AG04450 (cell line): ENCODE measurements at regions not wholly inside any gene's neighbourhood (a gene's known extent, or its start where the extent isn't known, plus 50 kb on each side); places are given as distances from the start of the nearest gene placed in this dataset.

ENCODE experiments used
- CTCF ChIA-PET: fragments of 300-600, 350-600 bp; formaldehyde crosslinking; extraction: SDS; loops from one replicate; lab custom pipeline; 2022; ENCODE audit warnings: antibody characterized with exemption, inconsistent platforms; lab: Charles Lee
- POLR2A ChIA-PET: fragments of 350-600 bp; formaldehyde crosslinking; extraction: SDS; loops from one replicate; lab custom pipeline; 2021; ENCODE audit warnings: antibody characterized with exemption, inconsistent platforms; lab: Yijun Ruan, JAX
- DNase-seq: peaks from one replicate; pipeline ENCODE4 v3.0.0-alpha.2; 2011; ENCODE audit warnings: low read depth, low spot score
- H3K27ac ChIP-seq: one replicate; pipeline ENCODE4 v1.5.1; 2012; ENCODE audit warnings: low read depth, low read length, control low read depth
- H3K27me3 ChIP-seq: one replicate; pipeline ENCODE4 v1.6.0; 2012; ENCODE audit warnings: low read length; ENCODE audit not compliant: control insufficient read depth, insufficient read depth
- H3K4me3 ChIP-seq: 2 replicates; pipeline ENCODE4 v1.5.1; 2011; ENCODE audit warnings: mild to moderate bottlenecking, low read depth, low read length, control low read depth
- H3K9me3 ChIP-seq: 2 replicates; pipeline ENCODE4 v1.5.1; 2012; ENCODE audit warnings: low read length; ENCODE audit not compliant: control insufficient read depth, insufficient read depth
- TF ChIP-seq, protein P1 (sequence below): IDR thresholded peaks from 2 replicates; pipeline ENCODE4 v1.5.1; 2011; ENCODE audit warnings: low read depth, low read length, control low read depth, inconsistent platforms

GRCh38 chr21:39066829-39067780 lies 116.1 kb downstream of the PSMG1 start:
- TF ChIP-seq, protein P1, sequence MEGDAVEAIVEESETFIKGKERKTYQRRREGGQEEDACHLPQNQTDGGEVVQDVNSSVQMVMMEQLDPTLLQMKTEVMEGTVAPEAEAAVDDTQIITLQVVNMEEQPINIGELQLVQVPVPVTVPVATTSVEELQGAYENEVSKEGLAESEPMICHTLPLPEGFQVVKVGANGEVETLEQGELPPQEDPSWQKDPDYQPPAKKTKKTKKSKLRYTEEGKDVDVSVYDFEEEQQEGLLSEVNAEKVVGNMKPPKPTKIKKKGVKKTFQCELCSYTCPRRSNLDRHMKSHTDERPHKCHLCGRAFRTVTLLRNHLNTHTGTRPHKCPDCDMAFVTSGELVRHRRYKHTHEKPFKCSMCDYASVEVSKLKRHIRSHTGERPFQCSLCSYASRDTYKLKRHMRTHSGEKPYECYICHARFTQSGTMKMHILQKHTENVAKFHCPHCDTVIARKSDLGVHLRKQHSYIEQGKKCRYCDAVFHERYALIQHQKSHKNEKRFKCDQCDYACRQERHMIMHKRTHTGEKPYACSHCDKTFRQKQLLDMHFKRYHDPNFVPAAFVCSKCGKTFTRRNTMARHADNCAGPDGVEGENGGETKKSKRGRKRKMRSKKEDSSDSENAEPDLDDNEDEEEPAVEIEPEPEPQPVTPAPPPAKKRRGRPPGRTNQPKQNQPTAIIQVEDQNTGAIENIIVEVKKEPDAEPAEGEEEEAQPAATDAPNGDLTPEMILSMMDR = no peak
- Histone ChIP-seq H3K27me3 (no peaks in the 10 kb centered on the region), H3K9me3 (peaks cover 26% of the 10 kb centered on the region), H3K4me3 (no peak overlapping the region), H3K27ac (no peak overlapping the region)
- DNase-seq = no peak
- CTCF ChIA-PET = no interaction called here
- POLR2A ChIA-PET = no interaction called here

DNA sequence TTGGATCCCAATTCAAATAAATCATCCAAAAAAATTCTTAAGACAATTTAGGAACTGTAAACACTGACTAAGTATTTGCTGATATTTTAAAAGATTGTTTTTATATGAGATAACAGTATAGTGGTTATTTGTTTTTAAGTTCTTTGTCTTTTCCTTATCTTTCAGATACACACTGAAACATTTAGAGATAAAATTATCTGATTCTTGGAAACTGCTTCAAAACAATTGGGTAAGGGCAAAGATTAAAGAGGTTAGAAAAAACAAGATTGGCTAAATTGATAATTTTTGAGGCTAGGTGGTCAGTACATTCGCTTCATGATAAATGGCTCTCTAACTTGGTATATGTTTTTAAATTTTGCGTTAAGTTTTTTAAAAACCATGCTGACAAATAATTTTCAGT lies 117.3 kb downstream of the PSMG1 start:
- H3K27ac ChIP-seq = no peak overlapping the region
- H3K4me3 ChIP-seq = no peak overlapping the region
- ChIA-PET CTCF (no interaction called here), POLR2A (no interaction called here)
- DNase-seq = no peak
- peaks cover 30% of the 10 kb centered on the region for H3K9me3 ChIP-seq
- TF ChIP-seq, protein P1 = no peak
- H3K27me3 ChIP-seq = no peaks in the 10 kb centered on the region

DNA sequence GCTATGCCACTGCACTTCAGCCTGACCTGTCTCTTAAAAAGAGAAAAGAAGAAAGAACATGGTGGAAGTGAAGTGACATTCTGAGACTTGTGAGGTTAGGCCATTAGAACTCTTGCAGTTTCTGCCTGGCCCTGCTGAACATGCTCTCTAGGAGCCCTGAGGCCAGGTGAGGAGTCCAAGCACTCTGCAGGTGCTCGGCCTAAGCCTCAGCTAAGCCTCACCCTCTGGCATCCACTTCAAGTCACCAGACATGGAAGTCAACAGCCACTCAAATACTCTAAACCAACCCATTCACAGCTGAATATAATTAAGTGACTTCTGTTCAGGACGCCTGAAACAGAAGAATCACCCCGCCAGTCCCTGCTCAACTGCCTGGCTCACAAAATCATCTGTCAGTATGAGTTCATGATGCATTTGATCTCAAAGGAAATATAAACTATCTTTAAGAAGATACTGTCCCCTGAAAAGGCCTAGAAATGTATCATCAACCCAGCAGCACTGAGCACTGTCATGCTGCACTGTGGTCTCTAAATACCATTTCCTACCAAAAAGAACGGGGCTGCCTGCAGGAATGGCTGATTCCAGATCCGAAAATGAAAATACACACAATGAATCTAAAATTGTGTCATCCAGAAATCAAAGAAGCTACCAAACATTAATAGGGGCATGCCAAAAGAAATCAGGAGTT lies 118.8 kb downstream of the PSMG1 start:
- CTCF ChIA-PET = no interaction called here
- H3K9me3 ChIP-seq = peaks cover 30% of the 10 kb centered on the region

DNA sequence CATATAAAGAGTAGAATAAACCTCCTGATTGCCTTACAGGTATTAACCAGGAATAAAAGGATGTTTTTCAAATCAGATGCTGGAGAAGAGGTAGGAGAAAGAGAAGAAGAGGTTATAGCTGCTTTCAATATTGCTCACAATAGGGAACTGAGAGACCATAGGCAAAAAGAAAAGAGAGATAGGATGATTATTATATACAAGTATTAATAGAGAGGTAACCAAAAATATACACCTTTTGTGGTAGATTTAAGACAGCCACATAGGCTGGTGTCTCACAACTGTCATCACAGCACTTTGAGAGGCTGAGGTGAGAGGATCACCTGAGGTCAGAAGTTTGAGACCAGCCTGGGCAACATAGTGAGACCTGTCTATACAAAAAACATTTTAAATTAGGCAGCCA lies 119.7 kb downstream of the PSMG1 start:
- DNase-seq = no peak
- no peaks in the 10 kb centered on the region for H3K27me3 ChIP-seq
- ChIA-PET POLR2A (no interaction called here), CTCF (no interaction called here)
- TF ChIP-seq, protein P1 = no peak
- H3K27ac ChIP-seq = no peak overlapping the region
- peaks cover 30% of the 10 kb centered on the region for H3K9me3 ChIP-seq
- no peak overlapping the region for H3K4me3 ChIP-seq

More for the DNA sequence above, 118.8 kb downstream of the PSMG1 start:
- TF ChIP-seq, protein P1 = no peak
- Histone ChIP-seq H3K27ac (no peak overlapping the region), H3K27me3 (no peaks in the 10 kb centered on the region), H3K4me3 (no peak overlapping the region)
- POLR2A ChIA-PET = no interaction called here
- no peak for DNase-seq

- CTCF ChIA-PET = no interaction called here
- POLR2A ChIA-PET = no interaction called here
- TF ChIP-seq, protein P1 = no peak
Measured at GRCh38 chr21:39062196-39062595, 121.1 kb downstream of the PSMG1 start.

More at GRCh38 chr21:39062196-39062595, 121.1 kb downstream of the PSMG1 start:
- H3K27ac ChIP-seq = no peak overlapping the region
- DNase-seq = no peak
- peaks cover 30% of the 10 kb centered on the region for H3K9me3 ChIP-seq
- H3K4me3 ChIP-seq = no peak overlapping the region
- peaks cover 2% of the 10 kb centered on the region for H3K27me3 ChIP-seq
